WI38 (cell line): ENCODE measurements at regions not wholly inside any gene's neighbourhood (a gene's known extent, or its start where the extent isn't known, plus 50 kb on each side); places are given as distances from the start of the nearest gene placed in this dataset.

Experiments
- H3K4me3 ChIP-seq: 2 replicates; pipeline ENCODE4 v1.5.1; 2011; ENCODE audit warnings: low read depth, mild to moderate bottlenecking, control low read depth, low read length
- CTCF ChIP-seq: IDR thresholded peaks from 2 replicates; pipeline ENCODE4 v1.5.1; 2012; ENCODE audit warnings: low read depth, mild to moderate bottlenecking, control low read depth, low read length

DNA sequence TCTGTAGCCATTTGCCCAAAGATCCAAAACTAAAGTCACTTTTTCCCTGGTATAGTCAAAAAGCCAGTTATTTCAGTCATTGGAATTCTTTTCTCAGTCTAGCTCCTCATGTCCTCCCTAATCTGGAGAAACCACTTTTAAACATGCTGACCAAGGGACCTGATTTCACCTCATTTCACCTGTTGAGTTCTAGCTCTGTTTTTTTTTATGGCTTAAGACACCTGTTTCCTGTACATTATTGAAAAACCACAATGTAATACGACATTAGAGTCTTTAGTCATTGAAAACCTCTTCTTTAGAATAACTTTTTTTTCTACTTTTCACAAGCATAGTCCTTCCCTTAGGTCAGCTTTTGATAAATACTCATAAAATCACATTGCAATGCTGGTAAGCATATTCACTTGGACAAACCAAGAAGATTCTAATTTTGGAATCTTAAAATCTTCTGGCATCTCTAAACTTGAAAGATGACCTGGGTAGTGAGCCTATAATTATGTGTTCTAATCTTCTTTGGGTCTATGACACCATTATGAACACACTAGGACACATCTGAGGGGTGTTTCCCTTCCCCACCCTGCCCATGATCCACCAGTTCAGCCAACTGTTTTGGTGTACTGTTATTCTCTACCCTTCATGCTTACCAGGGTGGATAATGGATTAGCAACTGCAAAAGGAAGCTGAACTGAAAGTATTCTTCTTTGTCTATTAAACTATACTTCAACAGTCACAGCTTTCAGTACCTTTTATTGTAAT is 103.5 kb upstream of the FXR1 start:
- no peak overlapping the region for H3K4me3 ChIP-seq

GRCh38 chr3:180820400-180820799 is 92.1 kb upstream of the FXR1 start:
- no peak for TF ChIP-seq CTCF
- no peak overlapping the region for H3K4me3 ChIP-seq

More for the DNA sequence above, 103.5 kb upstream of the FXR1 start:
- TF ChIP-seq CTCF = no peak

DNA sequence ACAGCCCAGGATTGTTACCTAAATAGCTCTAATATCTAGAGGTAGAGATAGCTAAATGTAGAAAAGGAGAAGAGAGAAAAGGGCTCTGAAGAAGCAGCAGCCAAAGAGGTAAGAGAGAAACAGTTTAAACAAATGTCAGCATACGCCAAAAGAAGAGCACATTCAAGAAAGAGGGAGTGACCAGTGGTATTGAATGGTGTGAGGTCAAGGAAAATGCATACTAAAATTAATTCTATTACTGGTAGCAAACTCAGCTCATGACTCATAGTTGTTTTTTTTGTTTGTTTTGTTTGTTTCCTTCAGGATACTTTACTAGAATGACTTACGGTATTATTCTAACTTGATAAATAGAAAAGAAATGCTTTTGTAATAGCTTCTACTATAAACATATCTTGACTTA is 86.5 kb upstream of the FXR1 start:
- no peak for TF ChIP-seq CTCF
- no peak overlapping the region for H3K4me3 ChIP-seq

GRCh38 chr3:180827171-180827570 is 85.3 kb upstream of the FXR1 start:
- TF ChIP-seq CTCF = no peak

GRCh38 chr3:180828001-180828720 is 84.3 kb upstream of the FXR1 start:
- no peak for TF ChIP-seq CTCF
- H3K4me3 ChIP-seq = no peak overlapping the region

More at GRCh38 chr3:180827171-180827570, 85.3 kb upstream of the FXR1 start:
- no peak overlapping the region for H3K4me3 ChIP-seq

DNA sequence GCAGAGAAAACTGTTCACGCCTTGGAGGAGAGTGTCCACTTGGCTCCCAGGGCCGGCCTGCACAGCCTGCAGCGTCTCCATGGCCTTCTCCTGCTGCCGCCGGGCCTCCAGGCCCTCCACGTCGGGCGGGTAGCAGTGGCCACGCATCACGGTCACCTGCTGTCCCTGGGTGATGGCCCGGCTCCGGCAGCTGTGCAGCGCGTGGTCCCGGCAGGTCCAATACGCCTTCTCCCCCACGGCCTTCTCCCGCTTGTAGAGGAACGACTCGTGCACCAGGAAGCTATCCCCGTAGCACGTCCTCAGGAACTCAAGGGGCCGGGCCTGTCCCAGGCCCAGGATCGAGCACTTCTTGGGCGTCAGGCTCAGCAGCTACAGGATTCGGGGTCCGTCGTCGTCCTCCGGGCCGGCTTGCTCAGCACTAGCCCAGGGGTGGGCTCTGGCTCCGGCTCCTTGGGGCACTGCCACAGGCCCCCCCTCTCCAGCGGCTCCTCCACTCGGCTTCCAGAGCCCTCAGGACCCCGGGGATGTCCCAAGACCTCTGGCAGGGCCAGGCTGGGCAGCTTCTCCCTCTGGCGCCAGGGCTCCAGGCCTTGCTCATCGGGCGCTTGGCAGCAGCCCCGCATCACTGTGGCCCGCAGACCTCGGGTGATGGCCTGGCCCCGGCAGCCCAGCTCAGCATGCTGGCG is 83.6 kb upstream of the FXR1 start:
- TF ChIP-seq CTCF = no peak
- H3K4me3 ChIP-seq = no peak overlapping the region
